AG09309 (cell line): ENCODE measurements at regions not wholly inside any gene's neighbourhood (a gene's known extent, or its start where the extent isn't known, plus 50 kb on each side); places are given as distances from the start of the nearest gene placed in this dataset.

Source experiments
- DNase-seq: peaks from one replicate; pipeline ENCODE4 v3.0.0-alpha.2; 2010; ENCODE audit warnings: low read depth
- H3K4me3 ChIP-seq: 2 replicates; pipeline ENCODE4 v1.5.1; 2011; ENCODE audit warnings: mild to moderate bottlenecking, low read depth, low read length, moderate library complexity; ENCODE audit not compliant: control insufficient read depth
- TF ChIP-seq, protein P1 (sequence below): IDR thresholded peaks from 2 replicates; pipeline ENCODE4 v1.5.1; 2011; ENCODE audit warnings: mild to moderate bottlenecking, low read depth, low read length, inconsistent platforms; ENCODE audit not compliant: insufficient read depth, control insufficient read depth; ENCODE audit errors: missing control alignments

DNA sequence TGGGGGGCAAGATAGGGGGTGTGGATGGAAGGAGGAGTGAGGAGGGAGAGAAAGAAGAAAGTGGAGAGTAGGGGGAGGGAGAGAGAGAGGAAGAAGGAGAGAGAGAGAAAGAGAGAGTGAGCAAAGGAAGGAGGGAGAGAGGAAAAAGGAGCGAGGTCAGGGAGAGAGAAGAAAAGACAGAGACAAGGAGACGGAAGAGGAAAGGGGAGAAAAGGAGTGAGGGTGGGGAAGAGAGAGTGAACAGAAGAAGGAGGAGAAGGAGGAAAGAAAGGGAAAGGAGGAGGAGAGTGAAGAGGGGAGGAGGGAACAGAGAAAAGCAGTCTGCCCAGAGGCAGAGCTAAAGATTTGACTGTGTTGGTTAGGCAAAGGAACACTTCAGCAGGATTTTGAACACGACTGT lies 181.6 kb downstream of the MID1IP1 start:
- H3K4me3 ChIP-seq = no peak overlapping the region
- no peak for DNase-seq
- TF ChIP-seq, protein P1, sequence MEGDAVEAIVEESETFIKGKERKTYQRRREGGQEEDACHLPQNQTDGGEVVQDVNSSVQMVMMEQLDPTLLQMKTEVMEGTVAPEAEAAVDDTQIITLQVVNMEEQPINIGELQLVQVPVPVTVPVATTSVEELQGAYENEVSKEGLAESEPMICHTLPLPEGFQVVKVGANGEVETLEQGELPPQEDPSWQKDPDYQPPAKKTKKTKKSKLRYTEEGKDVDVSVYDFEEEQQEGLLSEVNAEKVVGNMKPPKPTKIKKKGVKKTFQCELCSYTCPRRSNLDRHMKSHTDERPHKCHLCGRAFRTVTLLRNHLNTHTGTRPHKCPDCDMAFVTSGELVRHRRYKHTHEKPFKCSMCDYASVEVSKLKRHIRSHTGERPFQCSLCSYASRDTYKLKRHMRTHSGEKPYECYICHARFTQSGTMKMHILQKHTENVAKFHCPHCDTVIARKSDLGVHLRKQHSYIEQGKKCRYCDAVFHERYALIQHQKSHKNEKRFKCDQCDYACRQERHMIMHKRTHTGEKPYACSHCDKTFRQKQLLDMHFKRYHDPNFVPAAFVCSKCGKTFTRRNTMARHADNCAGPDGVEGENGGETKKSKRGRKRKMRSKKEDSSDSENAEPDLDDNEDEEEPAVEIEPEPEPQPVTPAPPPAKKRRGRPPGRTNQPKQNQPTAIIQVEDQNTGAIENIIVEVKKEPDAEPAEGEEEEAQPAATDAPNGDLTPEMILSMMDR = no peak

DNA sequence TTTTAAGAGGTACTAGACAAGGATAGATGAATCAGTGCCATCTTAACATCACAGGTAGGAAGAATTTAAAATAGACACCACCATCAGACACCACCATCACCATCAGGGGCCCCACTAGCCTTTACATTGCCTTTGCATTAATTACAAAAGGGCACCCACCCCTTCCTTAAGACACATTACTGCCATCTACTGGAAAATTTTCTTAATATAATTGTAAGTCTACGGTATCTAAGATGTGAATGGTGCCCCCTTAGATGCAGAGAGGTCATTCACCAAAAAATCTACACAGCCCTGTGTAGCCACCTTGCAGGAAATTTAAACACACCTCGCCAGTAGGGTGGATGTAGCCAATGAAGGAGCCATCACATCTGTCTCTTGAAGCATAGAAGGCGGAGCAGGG lies 184.1 kb downstream of the MID1IP1 start:
- H3K4me3 ChIP-seq = no peak overlapping the region
- no peak for DNase-seq
- TF ChIP-seq, protein P1 = peak; percentile 19

DNA sequence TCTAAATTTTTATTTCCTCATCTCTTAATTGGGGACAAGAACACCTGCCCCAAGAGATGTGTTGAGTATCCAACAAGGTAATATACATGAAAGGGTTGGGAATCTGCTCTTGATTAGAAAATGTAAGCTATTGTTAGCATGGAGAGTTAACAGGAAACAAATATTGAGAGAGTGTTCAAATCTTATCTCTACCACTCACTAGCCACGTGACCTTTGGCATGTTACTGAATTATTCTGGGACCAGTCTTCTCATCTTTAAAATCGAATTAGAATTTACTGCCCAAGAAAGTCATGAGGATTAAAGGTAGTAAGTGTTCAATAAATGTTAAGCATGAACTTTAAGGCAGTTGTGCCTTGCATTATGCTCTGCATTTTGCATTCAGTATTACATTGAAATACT lies 184.7 kb downstream of the MID1IP1 start:
- no peak overlapping the region for H3K4me3 ChIP-seq
- TF ChIP-seq, protein P1 = no peak
- no peak for DNase-seq

DNA sequence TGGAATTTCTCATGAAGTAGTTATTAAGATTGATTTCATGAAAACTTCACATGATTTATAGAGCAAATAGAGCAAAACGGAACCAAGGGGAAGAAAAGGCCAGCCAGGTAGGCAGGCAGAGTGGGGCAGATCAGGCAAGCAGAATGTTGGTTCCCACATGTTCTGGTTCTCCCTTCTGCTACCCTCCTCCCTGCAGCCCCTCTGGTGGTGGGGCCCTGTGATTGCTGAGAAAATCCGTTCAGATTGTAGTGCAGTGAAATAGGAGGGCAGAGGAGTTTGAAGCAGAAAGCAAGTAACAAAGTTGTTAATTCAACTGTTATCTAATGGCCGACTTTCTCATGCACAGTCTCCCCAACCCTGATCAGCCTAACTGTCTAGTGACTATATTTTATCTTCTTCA lies 185.3 kb downstream of the MID1IP1 start:
- no peak overlapping the region for H3K4me3 ChIP-seq
- no peak for DNase-seq
- TF ChIP-seq, protein P1 = no peak

DNA sequence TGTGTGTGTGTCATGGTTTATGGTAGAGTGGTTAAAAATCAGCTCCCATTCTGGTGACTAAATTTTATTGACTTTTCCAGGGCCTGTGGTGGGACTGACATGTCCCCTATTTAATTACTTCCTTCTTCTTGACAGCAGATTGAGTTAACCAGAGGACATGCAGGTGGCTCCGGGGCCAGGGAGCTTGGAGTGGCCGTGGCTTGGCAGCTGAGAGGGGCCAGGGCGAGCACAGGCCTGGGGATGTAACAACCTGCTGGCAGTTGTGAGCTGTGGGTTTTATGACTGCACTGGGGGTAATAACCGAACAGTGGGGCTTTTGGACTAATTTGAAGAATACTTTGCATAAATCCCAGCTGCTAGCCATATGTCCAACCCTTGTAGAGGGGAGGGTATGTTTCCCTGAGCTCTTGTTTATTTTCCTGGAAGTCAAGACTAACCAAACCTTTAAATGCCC lies 186.0 kb downstream of the MID1IP1 start:
- no peak for DNase-seq
- TF ChIP-seq, protein P1 = no peak
- no peak overlapping the region for H3K4me3 ChIP-seq

DNA sequence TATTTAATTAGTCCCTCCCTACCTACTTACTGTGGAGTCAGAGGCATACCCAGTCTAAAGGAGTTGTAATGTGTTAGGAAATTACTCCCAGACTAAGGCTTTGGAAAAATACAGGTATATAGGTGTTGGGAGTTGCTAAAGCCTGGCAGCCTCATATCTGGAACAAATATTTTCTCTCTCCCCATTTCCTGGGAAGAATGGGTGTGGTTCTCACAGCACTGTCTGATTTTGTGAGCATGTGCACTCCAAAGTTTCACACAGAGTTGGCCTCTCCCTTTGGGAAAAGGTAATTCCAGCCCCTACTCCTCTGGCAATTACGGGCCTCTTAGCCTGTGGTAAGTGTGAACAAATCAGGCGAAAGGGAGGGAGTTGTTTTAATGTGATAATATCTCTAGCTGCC lies 187.0 kb downstream of the MID1IP1 start:
- H3K4me3 ChIP-seq = no peak overlapping the region
- no peak for DNase-seq
- TF ChIP-seq, protein P1 = no peak

DNA sequence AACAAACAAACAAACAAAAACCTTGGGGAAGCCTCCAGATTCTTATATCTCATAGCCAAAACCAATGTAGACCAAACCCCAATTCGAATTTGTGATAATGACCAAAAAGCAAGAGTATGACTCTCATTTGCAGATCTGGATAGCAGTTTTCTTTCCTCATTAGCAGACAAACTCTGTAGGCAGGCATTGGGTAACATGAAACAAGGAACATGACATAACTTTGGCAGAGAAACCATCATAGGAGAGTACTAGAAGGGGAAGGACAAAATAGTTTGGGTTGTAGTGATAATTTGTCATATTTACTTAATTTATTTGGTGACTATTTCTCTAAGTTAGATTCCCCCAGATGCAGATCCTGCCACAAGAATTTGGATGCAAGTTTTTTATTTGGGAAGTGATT lies 187.8 kb downstream of the MID1IP1 start:
- TF ChIP-seq, protein P1 = no peak
- no peak overlapping the region for H3K4me3 ChIP-seq
- DNase-seq = no peak
